Esophagus squamous epithelium (tissue), 5 donors: ENCODE measurements at regions not wholly inside any gene's neighbourhood (a gene's known extent, or its start where the extent isn't known, plus 50 kb on each side); places are given as distances from the start of the nearest gene placed in this dataset.

Source experiments
- DNase-seq: peaks from one replicate; lab custom pipeline; 2025; lab: John Stamatoyannopoulos, UW
- H3K27ac ChIP-seq, 4 donors: fragments of 200-600 bp; sonication (generic); one replicate each; pipeline ENCODE4 v1.5.1; 2016 to 2019; ENCODE audit warnings: mild to moderate bottlenecking in 1 of 4
- H3K27me3 ChIP-seq, 4 donors: fragments of 200-600 bp; sonication (generic); 1 replicate in 3 of 4; 2 replicates in 1 of 4; pipeline versions ENCODE4 v1.5.1 to v1.6.0; 2017 to 2021; ENCODE audit warnings: antibody characterized with exemption in 1 of 4
- H3K36me3 ChIP-seq, 3 donors: fragments of 200-600 bp; sonication (generic); one replicate each; pipeline ENCODE4 v1.5.1; 2016 to 2019
- H3K4me1 ChIP-seq, 3 donors: fragments of 200-600 bp; sonication (generic); one replicate each; pipeline ENCODE4 v1.5.1; 2017 to 2019
- H3K4me3 ChIP-seq, 4 donors: fragments of 200-600 bp; sonication (generic); 1 replicate in 3 of 4; 2 replicates in 1 of 4; pipeline ENCODE4 v1.5.1; 2016 to 2019; ENCODE audit warnings: mild to moderate bottlenecking in 2 of 4, moderate library complexity in 1 of 4
- H3K9me3 ChIP-seq, 3 donors: fragments of 200-600 bp; sonication (generic); one replicate each; pipeline ENCODE4 v1.5.1; 2016 to 2019
- CTCF ChIP-seq, 6 experiments: fragments of 450-650 bp in 4 of 6; fragments of 200-600 bp in 2 of 6; sonication (generic) in 2 of 6; IDR thresholded peaks; one replicate each; pipeline ENCODE4 v1.5.1; 2016 to 2019; ENCODE audit warnings: antibody characterized with exemption in 6 of 6, mild to moderate bottlenecking in 4 of 6, moderate library complexity in 4 of 6
- POLR2A ChIP-seq, 4 donors: fragments of 450-650 bp; IDR thresholded peaks; one replicate each; pipeline ENCODE4 v1.6.1; 2017; ENCODE audit warnings: antibody characterized with exemption in 4 of 4, mild to moderate bottlenecking in 4 of 4, moderate library complexity in 3 of 4
- WGBS, 2 donors: methylation state at CpG; one replicate each; pipeline ENCODE4 v1.1.5; 2018; 5-methylcytosine and 5-hydroxymethylcytosine counted together
- intact Hi-C: fragments of 100-400 bp; cut with DNase I; formaldehyde crosslinking; loops from one replicate; pipeline ENCODE4 v1.15.0; 2022
- donor health status: DM: yes; HTN: yes; CAD: no.

GRCh38 chr5:74404574-74405508 is 235.7 kb downstream of the ENC1 start:
- H3K27me3 ChIP-seq: no peaks in the 10 kb centered on the region
- H3K27ac ChIP-seq: no peak overlapping the region
- no peaks in the 10 kb centered on the region for H3K9me3 ChIP-seq
- TF ChIP-seq POLR2A (IDR thresholded peaks at IDR 0.05): no peak
- TF ChIP-seq CTCF (IDR thresholded peaks at IDR 0.05): no peak
- WGBS, 2 donors: 88 to 95% methylated on average over 4 of the region's 4 CpGs
- H3K4me1 ChIP-seq: peaks cover 0 to 17% (median 0%) of the 10 kb centered on the region in 3 donors
- intact Hi-C loops: no loop called here
- no peak for DNase-seq
- no peaks in the 10 kb centered on the region for H3K36me3 ChIP-seq
- no peak overlapping the region for H3K4me3 ChIP-seq

GRCh38 chr5:74403771-74404170 is 236.8 kb downstream of the ENC1 start:
- Histone ChIP-seq H3K4me3 (no peak overlapping the region), H3K9me3 (no peaks in the 10 kb centered on the region), H3K4me1 (peaks cover 0 to 9% (median 0%) of the 10 kb centered on the region in 3 donors), H3K36me3 (no peaks in the 10 kb centered on the region), H3K27me3 (no peaks in the 10 kb centered on the region), H3K27ac (no peak overlapping the region)
- intact Hi-C loops: no loop called here
- TF ChIP-seq POLR2A (IDR thresholded peaks at IDR 0.05) (no peak), CTCF (IDR thresholded peaks at IDR 0.05) (no peak)
- DNase-seq: no peak
- WGBS, 2 donors: 76 to 83% methylated on average over 1 to 2 of the region's 2 CpGs

- no peak overlapping the region for H3K27ac ChIP-seq
- H3K36me3 ChIP-seq: no peaks in the 10 kb centered on the region
- DNase-seq: no peak
- no peaks in the 10 kb centered on the region for H3K4me1 ChIP-seq
- no peaks in the 10 kb centered on the region for H3K27me3 ChIP-seq
- WGBS, 2 donors: 64 to 71% methylated on average over 4 of the region's 4 CpGs
- TF ChIP-seq POLR2A (IDR thresholded peaks at IDR 0.05): no peak
- no peak for TF ChIP-seq CTCF (IDR thresholded peaks at IDR 0.05)
- no peak overlapping the region for H3K4me3 ChIP-seq
- intact Hi-C loops: no loop called here
- H3K9me3 ChIP-seq: no peaks in the 10 kb centered on the region
Observed at GRCh38 chr5:74402553-74402952, 238.0 kb downstream of the ENC1 start.

- Histone ChIP-seq H3K9me3 (no peaks in the 10 kb centered on the region), H3K4me3 (no peak overlapping the region), H3K4me1 (no peaks in the 10 kb centered on the region), H3K36me3 (no peaks in the 10 kb centered on the region), H3K27ac (no peak overlapping the region), H3K27me3 (no peaks in the 10 kb centered on the region)
- TF ChIP-seq CTCF (IDR thresholded peaks at IDR 0.05) (no peak), POLR2A (IDR thresholded peaks at IDR 0.05) (no peak)
- intact Hi-C loops: no loop called here
- 81 to 89% methylated on average over 3 of the region's 3 CpGs for WGBS, 2 donors
- no peak for DNase-seq
Observed at GRCh38 chr5:74401946-74402320, 238.6 kb downstream of the ENC1 start.

- Histone ChIP-seq H3K36me3 (no peaks in the 10 kb centered on the region), H3K4me1 (peaks cover 0 to under 1% (median 0%) of the 10 kb centered on the region in 3 donors), H3K9me3 (no peaks in the 10 kb centered on the region), H3K27me3 (no peaks in the 10 kb centered on the region), H3K27ac (no peak overlapping the region), H3K4me3 (no peak overlapping the region)
- intact Hi-C loops: no loop called here
- 74 to 85% methylated on average over 2 of the region's 2 CpGs for WGBS, 2 donors
- TF ChIP-seq CTCF (IDR thresholded peaks at IDR 0.05) (no peak), POLR2A (IDR thresholded peaks at IDR 0.05) (no peak)
- DNase-seq: no peak
Observed at GRCh38 chr5:74401281-74401945, 239.1 kb downstream of the ENC1 start.
